ENCODE measurements at regions not wholly inside any gene's neighbourhood (a gene's known extent, or its start where the extent isn't known, plus 50 kb on each side); places are given as distances from the start of the nearest gene placed in this dataset.

- Histone ChIP-seq H3K36me3 (ENCODE audit: control insufficient read depth in 1 of 2, insufficient read depth in 2 of 2, low read length in 1 of 2) (no peaks in the 10 kb centered on the region), H3K27me3 (ENCODE audit: control insufficient read depth in 1 of 2, insufficient read depth in 2 of 2, low read length in 1 of 2) (no peaks in the 10 kb centered on the region), H3K9me3 (ENCODE audit: control insufficient read depth, low read length) (no peaks in the 10 kb centered on the region), H3K4me3 (ENCODE audit: low read length in 2 of 2) (no peak overlapping the region), H3K27ac (ENCODE audit: low read depth in 1 of 2, low read length in 2 of 2) (no peak overlapping the region), H3K4me1 (ENCODE audit: control insufficient read depth in 1 of 2, insufficient read depth in 2 of 2, low read length in 2 of 2) (no peaks in the 10 kb centered on the region)
- intact Hi-C loops (cut with DNase I): no loop called here
- 65 to 68% methylated on average over 5 of the region's 5 CpGs for WGBS, 2 donors
- no peak for ATAC-seq (ENCODE audit: low FRiP score)
- no peak for DNase-seq
These were observed 164.5 kb downstream of the TMTC3 start for GRCh38 chr12:88306471-88307069.

GRCh38 chr12:88307961-88308360, 165.9 kb downstream of the TMTC3 start:
- intact Hi-C loops (cut with DNase I): no loop called here
- ATAC-seq (ENCODE audit: low FRiP score) (no peak), DNase-seq (no peak)
- Histone ChIP-seq H3K4me3 (ENCODE audit: low read length in 2 of 2) (no peak overlapping the region), H3K9me3 (ENCODE audit: control insufficient read depth, low read length) (no peaks in the 10 kb centered on the region), H3K36me3 (ENCODE audit: control insufficient read depth in 1 of 2, insufficient read depth in 2 of 2, low read length in 1 of 2) (no peaks in the 10 kb centered on the region), H3K4me1 (ENCODE audit: control insufficient read depth in 1 of 2, insufficient read depth in 2 of 2, low read length in 2 of 2) (no peaks in the 10 kb centered on the region), H3K27ac (ENCODE audit: low read depth in 1 of 2, low read length in 2 of 2) (no peak overlapping the region), H3K27me3 (ENCODE audit: control insufficient read depth in 1 of 2, insufficient read depth in 2 of 2, low read length in 1 of 2) (no peaks in the 10 kb centered on the region)
- 87 to 94% methylated on average over 4 of the region's 4 CpGs for WGBS, 2 donors

GRCh38 chr12:88308825-88309224, 166.7 kb downstream of the TMTC3 start:
- Histone ChIP-seq H3K4me3 (ENCODE audit: low read length in 2 of 2) (no peak overlapping the region), H3K27ac (ENCODE audit: low read depth in 1 of 2, low read length in 2 of 2) (no peak overlapping the region), H3K4me1 (ENCODE audit: control insufficient read depth in 1 of 2, insufficient read depth in 2 of 2, low read length in 2 of 2) (no peaks in the 10 kb centered on the region), H3K27me3 (ENCODE audit: control insufficient read depth in 1 of 2, insufficient read depth in 2 of 2, low read length in 1 of 2) (no peaks in the 10 kb centered on the region), H3K36me3 (ENCODE audit: control insufficient read depth in 1 of 2, insufficient read depth in 2 of 2, low read length in 1 of 2) (no peaks in the 10 kb centered on the region), H3K9me3 (ENCODE audit: control insufficient read depth, low read length) (no peaks in the 10 kb centered on the region)
- DNase-seq (no peak), ATAC-seq (ENCODE audit: low FRiP score) (no peak)
- intact Hi-C loops (cut with DNase I): no loop called here

GRCh38 chr12:88309546-88309945, 167.4 kb downstream of the TMTC3 start:
- intact Hi-C loops (cut with DNase I): no loop called here
- H3K27ac ChIP-seq (ENCODE audit: low read depth in 1 of 2, low read length in 2 of 2): no peak overlapping the region
- no peak for DNase-seq
- no peak for ATAC-seq (ENCODE audit: low FRiP score)
- H3K27me3 ChIP-seq (ENCODE audit: control insufficient read depth in 1 of 2, insufficient read depth in 2 of 2, low read length in 1 of 2): no peaks in the 10 kb centered on the region
- no peak overlapping the region for H3K4me3 ChIP-seq (ENCODE audit: low read length in 2 of 2)
- no peaks in the 10 kb centered on the region for H3K4me1 ChIP-seq (ENCODE audit: control insufficient read depth in 1 of 2, insufficient read depth in 2 of 2, low read length in 2 of 2)
- H3K9me3 ChIP-seq (ENCODE audit: control insufficient read depth, low read length): no peaks in the 10 kb centered on the region
- 4 to 7% methylated on average over 2 of the region's 2 CpGs for WGBS, 2 donors
- H3K36me3 ChIP-seq (ENCODE audit: control insufficient read depth in 1 of 2, insufficient read depth in 2 of 2, low read length in 1 of 2): no peaks in the 10 kb centered on the region

GRCh38 chr12:88310069-88310468, 168.0 kb downstream of the TMTC3 start:
- H3K36me3 ChIP-seq (ENCODE audit: control insufficient read depth in 1 of 2, insufficient read depth in 2 of 2, low read length in 1 of 2): no peaks in the 10 kb centered on the region
- no peak overlapping the region for H3K27ac ChIP-seq (ENCODE audit: low read depth in 1 of 2, low read length in 2 of 2)
- no peaks in the 10 kb centered on the region for H3K27me3 ChIP-seq (ENCODE audit: control insufficient read depth in 1 of 2, insufficient read depth in 2 of 2, low read length in 1 of 2)
- 12 to 32% methylated on average over 1 of the region's 1 CpG for WGBS, 2 donors
- H3K4me1 ChIP-seq (ENCODE audit: control insufficient read depth in 1 of 2, insufficient read depth in 2 of 2, low read length in 2 of 2): no peaks in the 10 kb centered on the region
- H3K4me3 ChIP-seq (ENCODE audit: low read length in 2 of 2): no peak overlapping the region
- H3K9me3 ChIP-seq (ENCODE audit: control insufficient read depth, low read length): no peaks in the 10 kb centered on the region
- no peak for ATAC-seq (ENCODE audit: low FRiP score)
- no peak for DNase-seq
- intact Hi-C loops (cut with DNase I): no loop called here

- DNase-seq (no peak), ATAC-seq (ENCODE audit: low FRiP score) (no peak)
- WGBS, 2 donors: 96% methylated on average over 6 of the region's 6 CpGs
- no peak overlapping the region for H3K27ac ChIP-seq (ENCODE audit: low read depth in 1 of 2, low read length in 2 of 2)
- H3K36me3 ChIP-seq (ENCODE audit: control insufficient read depth in 1 of 2, insufficient read depth in 2 of 2, low read length in 1 of 2): no peaks in the 10 kb centered on the region
- no peak overlapping the region for H3K4me3 ChIP-seq (ENCODE audit: low read length in 2 of 2)
- intact Hi-C loops (cut with DNase I): no loop called here
- no peaks in the 10 kb centered on the region for H3K27me3 ChIP-seq (ENCODE audit: control insufficient read depth in 1 of 2, insufficient read depth in 2 of 2, low read length in 1 of 2)
- no peaks in the 10 kb centered on the region for H3K4me1 ChIP-seq (ENCODE audit: control insufficient read depth in 1 of 2, insufficient read depth in 2 of 2, low read length in 2 of 2)
- no peaks in the 10 kb centered on the region for H3K9me3 ChIP-seq (ENCODE audit: control insufficient read depth, low read length)
These were observed 168.6 kb downstream of the TMTC3 start for GRCh38 chr12:88310666-88311065.

GRCh38 chr12:88313554-88313953, 171.4 kb downstream of the TMTC3 start:
- ATAC-seq (ENCODE audit: low FRiP score) (no peak), DNase-seq (no peak)
- H3K9me3 ChIP-seq (ENCODE audit: control insufficient read depth, low read length): no peaks in the 10 kb centered on the region
- no peaks in the 10 kb centered on the region for H3K27me3 ChIP-seq (ENCODE audit: control insufficient read depth in 1 of 2, insufficient read depth in 2 of 2, low read length in 1 of 2)
- H3K4me3 ChIP-seq (ENCODE audit: low read length in 2 of 2): no peak overlapping the region
- no peaks in the 10 kb centered on the region for H3K36me3 ChIP-seq (ENCODE audit: control insufficient read depth in 1 of 2, insufficient read depth in 2 of 2, low read length in 1 of 2)
- H3K27ac ChIP-seq (ENCODE audit: low read depth in 1 of 2, low read length in 2 of 2): no peak overlapping the region
- no peaks in the 10 kb centered on the region for H3K4me1 ChIP-seq (ENCODE audit: control insufficient read depth in 1 of 2, insufficient read depth in 2 of 2, low read length in 2 of 2)
- intact Hi-C loops (cut with DNase I): no loop called here
- 74 to 82% methylated on average over 1 of the region's 1 CpG for WGBS, 2 donors

- WGBS, 2 donors: 93 to 96% methylated on average over 4 of the region's 4 CpGs
- Histone ChIP-seq H3K4me1 (ENCODE audit: control insufficient read depth in 1 of 2, insufficient read depth in 2 of 2, low read length in 2 of 2) (no peaks in the 10 kb centered on the region), H3K27me3 (ENCODE audit: control insufficient read depth in 1 of 2, insufficient read depth in 2 of 2, low read length in 1 of 2) (no peaks in the 10 kb centered on the region), H3K4me3 (ENCODE audit: low read length in 2 of 2) (no peak overlapping the region), H3K36me3 (ENCODE audit: control insufficient read depth in 1 of 2, insufficient read depth in 2 of 2, low read length in 1 of 2) (no peaks in the 10 kb centered on the region), H3K27ac (ENCODE audit: low read depth in 1 of 2, low read length in 2 of 2) (no peak overlapping the region), H3K9me3 (ENCODE audit: control insufficient read depth, low read length) (no peaks in the 10 kb centered on the region)
- DNase-seq (no peak), ATAC-seq (ENCODE audit: low FRiP score) (no peak)
- intact Hi-C loops (cut with DNase I): no loop called here
These were observed 172.6 kb downstream of the TMTC3 start for GRCh38 chr12:88314706-88315105.

GRCh38 chr12:88318726-88319125, 176.6 kb downstream of the TMTC3 start:
- H3K27me3 ChIP-seq (ENCODE audit: control insufficient read depth in 1 of 2, insufficient read depth in 2 of 2, low read length in 1 of 2): no peaks in the 10 kb centered on the region
- intact Hi-C loops (cut with DNase I): no loop called here
- 86 to 91% methylated on average over 2 of the region's 2 CpGs for WGBS, 2 donors
- H3K4me1 ChIP-seq (ENCODE audit: control insufficient read depth in 1 of 2, insufficient read depth in 2 of 2, low read length in 2 of 2): no peaks in the 10 kb centered on the region
- H3K9me3 ChIP-seq (ENCODE audit: control insufficient read depth, low read length): no peaks in the 10 kb centered on the region
- no peak overlapping the region for H3K27ac ChIP-seq (ENCODE audit: low read depth in 1 of 2, low read length in 2 of 2)
- no peak for ATAC-seq (ENCODE audit: low FRiP score)
- DNase-seq: no peak
- H3K4me3 ChIP-seq (ENCODE audit: low read length in 2 of 2): no peak overlapping the region
- no peaks in the 10 kb centered on the region for H3K36me3 ChIP-seq (ENCODE audit: control insufficient read depth in 1 of 2, insufficient read depth in 2 of 2, low read length in 1 of 2)
